ENCODE measurements at regions not wholly inside any gene's neighbourhood (a gene's known extent, or its start where the extent isn't known, plus 50 kb on each side); places are given as distances from the start of the nearest gene placed in this dataset.
"Not testable (repeated sequence)": the region's sequence is repeated elsewhere in the genome, so short reads cannot be mapped to it uniquely, and the experiment has no call there.

DNA sequence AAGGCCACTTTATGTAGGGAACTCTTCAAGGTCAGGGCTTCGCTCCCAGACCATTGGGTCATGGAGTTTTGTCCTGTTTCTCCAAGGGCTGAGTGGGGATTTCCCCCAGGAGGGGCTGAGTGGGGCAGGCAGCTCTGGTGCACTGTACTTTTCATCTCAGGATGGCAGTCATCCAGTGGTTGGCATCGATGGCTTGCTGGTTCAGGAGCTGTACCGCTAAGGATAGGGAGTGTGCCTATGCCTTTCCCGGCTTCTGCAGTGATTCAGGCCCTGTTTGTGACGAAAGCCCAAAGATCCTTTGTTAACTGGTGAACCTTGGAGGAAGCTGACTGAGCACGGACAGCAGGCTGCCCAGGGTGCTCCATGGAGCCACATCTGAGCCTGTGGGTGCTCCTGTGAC lies 100.1 kb upstream of the GADD45A start:
- no peak for DNase-seq (ENCODE audit: low spot score)

DNA sequence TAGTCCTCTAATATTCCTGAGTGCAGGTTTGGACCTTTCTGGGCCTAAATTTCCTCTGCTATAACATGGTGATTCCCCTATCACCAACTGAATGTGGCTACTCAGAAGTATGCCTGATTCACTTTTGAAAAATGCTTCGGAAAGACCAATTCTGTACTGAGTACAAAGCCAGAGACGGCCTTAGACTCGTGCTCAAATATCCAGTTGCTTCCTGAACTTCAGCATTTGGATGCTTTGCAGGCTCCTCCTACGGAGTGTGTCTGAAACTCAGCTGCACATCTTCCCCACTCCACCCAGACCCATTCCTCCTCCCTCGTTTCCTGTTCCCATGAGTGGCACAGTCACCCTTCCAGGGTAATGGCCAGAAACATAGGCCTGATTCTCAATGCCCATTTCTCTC lies 98.4 kb upstream of the GADD45A start:
- no peak for DNase-seq (ENCODE audit: low spot score)

DNA sequence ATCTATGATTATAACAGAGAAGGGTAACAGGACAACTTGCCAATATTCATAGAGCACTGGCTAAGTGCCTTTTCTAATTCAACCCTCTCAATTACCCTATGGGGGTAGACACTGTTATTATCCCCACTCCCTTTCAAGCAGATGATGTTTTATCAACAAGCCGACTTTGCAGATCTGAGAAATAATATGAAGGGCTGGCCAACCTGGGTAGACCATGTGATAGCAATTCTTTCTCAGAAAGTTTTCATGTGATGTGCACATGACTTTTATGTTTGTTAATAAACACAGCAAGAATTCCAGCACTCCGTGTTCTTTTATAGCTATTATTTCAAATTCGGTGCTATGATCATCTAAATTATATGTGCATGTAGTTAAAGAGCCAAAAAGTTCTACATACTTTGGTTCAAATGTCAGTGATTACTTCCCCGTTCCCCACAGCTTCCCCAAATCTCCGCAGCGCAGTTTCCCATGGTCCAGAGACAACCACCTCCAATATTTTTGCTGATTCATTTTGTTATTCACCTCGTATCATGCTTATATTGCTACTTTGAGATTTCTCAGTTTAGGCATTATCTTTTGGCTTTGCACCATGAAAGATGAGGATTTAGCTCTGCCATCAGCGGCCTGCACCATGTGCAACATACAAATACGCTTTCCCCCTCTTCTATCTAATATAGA lies 96.7 kb upstream of the GADD45A start:
- no peak for DNase-seq (ENCODE audit: low spot score)

GRCh38 chr1:67589519-67590233 lies 95.3 kb upstream of the GADD45A start:
- DNase-seq (ENCODE audit: low spot score): no peak

DNA sequence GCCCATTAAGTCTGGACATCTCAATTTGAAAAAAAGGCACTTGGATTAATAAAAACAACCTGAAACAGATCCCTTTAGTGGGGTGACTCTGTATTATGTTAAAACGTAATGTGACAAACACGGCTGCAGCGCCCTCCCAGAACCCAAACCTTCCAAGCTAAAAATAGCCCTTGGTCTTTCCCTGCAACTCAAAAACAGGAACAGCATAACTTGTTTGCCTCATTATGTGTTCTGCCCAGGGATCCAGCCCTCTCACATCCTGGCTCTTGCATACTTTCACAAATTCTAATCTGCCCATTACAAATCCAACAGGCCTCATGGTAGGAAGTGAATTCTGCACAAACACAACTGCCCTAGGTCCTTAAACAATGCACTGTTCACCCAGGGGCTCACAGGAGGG lies 94.7 kb upstream of the GADD45A start:
- no peak for DNase-seq (ENCODE audit: low spot score)

DNA sequence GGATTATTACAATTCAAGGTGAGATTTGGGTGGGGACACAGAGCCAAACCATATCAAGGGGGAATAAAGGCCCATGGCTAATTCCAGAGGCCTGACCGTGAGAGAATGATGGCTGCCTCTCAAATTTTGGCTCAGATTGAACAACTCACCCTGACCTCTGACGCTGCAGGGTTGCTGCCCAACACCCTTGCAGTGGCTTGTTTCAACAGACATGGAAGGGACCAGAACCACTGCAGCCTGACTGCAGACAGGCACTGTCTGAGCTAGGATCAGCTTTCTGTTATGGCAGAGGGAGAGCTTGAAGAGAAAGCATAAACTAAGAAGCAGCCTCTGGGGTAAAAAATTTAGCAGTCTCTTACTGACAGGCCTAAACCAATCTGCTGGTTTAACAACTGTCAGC lies 90.2 kb upstream of the GADD45A start:
- no peak for DNase-seq (ENCODE audit: low spot score)

- DNase-seq (ENCODE audit: low spot score): no peak
Observed at GRCh38 chr1:67596674-67597073, 88.3 kb upstream of the GADD45A start.

GRCh38 chr1:67597336-67597735 lies 87.7 kb upstream of the GADD45A start:
- DNase-seq (ENCODE audit: low spot score): no peak

- no peak for DNase-seq (ENCODE audit: low spot score)
Observed at GRCh38 chr1:67599085-67599484, 85.9 kb upstream of the GADD45A start.

DNA sequence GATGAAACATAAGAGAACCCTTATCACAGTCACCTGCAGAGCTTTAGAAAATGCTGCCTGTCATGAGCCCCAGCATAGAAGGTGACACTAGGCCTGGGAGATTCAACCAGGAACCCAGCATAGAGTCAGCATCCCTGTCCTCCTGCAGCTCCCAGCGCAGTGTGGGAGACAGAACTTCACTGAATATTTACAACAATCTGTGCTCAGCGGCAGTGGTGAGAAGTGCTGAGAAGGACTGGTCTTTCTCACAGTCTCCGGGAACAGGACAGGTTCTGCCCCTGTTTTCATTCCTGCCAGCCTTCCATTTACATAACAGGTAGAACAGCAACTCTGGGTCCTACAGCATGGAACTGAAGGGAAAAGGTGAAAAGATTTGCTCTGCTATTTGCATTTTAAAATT lies 83.5 kb upstream of the GADD45A start:
- DNase-seq (ENCODE audit: low spot score): no peak

GRCh38 chr1:67601955-67602354 lies 83.0 kb upstream of the GADD45A start:
- no peak for DNase-seq (ENCODE audit: low spot score)

DNA sequence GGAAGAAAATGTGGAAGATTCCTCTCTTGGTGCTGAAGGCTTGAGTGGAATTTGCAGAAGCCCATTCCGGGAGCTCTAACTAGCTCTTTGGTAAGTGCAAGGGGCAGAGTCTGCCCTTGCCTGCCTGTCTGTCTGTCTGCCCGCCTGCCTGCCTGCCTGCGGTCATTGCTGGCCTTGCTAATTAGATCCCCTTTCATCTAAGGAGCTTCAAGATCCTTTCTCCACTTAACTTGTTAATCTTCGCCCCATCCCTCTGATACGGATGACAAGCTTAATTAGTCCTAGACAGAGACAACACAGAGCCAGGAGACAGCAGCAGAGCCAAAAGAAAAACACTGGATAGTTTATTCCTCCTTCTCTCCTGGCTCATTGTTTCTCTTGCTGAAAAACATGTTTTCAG lies 80.2 kb upstream of the GADD45A start:
- no peak for DNase-seq (ENCODE audit: low spot score)

DNA sequence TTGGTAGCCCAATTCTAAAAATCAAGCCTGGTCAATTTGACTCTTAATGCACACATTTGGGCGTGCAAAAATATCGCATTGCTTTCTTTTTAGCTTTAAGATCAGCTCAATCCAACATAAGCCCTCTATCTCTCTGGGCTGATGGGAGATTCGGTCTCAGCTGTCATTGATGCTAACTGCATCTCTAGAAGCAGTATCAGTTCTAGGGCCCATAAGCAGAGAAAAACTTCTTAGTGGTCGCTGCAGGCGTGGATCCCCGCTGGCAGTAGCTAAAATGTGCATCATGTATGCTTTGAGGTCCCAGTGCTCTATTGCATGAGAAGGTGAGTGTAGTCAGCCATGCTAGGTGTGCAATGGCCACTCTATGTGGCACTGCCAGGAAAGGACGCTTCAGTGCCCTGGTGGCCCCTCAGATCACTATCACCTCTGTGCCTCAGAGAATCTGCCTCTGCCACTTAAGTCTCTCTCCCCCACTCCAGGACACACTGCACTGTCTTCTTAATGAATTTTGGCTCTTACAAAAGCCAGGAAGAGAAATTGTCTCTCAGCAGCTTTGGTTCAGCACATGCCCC lies 79.7 kb upstream of the GADD45A start:
- no peak for DNase-seq (ENCODE audit: low spot score)

- no peak for DNase-seq (ENCODE audit: low spot score)
Observed at GRCh38 chr1:67607286-67607685, 77.7 kb upstream of the GADD45A start.

DNA sequence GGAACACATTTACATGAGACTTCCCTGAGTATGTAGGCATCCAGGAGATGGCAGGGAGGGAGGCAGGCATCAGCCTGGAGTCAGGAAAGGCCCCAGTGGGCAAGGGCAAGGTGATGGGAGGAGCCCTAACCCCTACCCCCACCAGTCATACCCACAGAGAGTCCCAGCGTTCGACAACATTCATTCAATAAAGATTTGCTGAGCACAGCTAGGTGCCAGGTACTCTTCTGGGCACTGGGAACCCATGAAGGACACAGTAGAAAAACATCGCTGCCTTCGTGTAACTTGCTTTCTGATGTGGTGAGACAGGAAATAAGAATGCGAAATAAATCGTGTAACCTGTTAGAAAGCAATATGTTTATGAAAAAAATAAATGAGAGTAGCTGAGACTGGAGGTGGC lies 77.3 kb upstream of the GADD45A start:
- no peak for DNase-seq (ENCODE audit: low spot score)

- no peak for DNase-seq (ENCODE audit: low spot score)
Observed at GRCh38 chr1:67608661-67609576, 76.1 kb upstream of the GADD45A start.

GRCh38 chr1:67609577-67610341 lies 75.2 kb upstream of the GADD45A start:
- no peak for DNase-seq (ENCODE audit: low spot score)

GRCh38 chr1:67610450-67610849 lies 74.6 kb upstream of the GADD45A start:
- no peak for DNase-seq (ENCODE audit: low spot score)

DNA sequence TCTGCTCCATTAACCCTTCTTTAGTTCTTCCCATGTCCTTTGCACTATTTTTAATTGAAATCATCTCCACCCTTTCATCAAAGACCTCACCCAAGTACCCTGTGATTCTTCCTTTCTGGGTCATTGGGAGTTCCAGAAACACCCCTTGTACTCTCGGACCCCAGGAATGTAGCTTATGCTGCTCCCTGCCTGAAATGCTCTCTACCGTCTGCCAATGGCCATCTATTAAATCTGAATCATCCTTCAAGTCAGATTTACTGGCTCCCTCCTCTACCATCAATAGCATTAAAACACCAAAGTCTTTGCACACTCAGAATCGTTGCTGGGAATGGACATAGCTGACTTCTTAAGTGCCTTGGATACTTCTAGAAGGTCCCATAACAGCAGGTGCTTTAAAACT lies 73.2 kb upstream of the GADD45A start:
- no peak for DNase-seq (ENCODE audit: low spot score)

GRCh38 chr1:67612788-67613241 lies 72.2 kb upstream of the GADD45A start:
- DNase-seq (ENCODE audit: low spot score): no peak

GRCh38 chr1:67613479-67613878 lies 71.5 kb upstream of the GADD45A start:
- not testable (repeated sequence) for DNase-seq (ENCODE audit: low spot score)

DNA sequence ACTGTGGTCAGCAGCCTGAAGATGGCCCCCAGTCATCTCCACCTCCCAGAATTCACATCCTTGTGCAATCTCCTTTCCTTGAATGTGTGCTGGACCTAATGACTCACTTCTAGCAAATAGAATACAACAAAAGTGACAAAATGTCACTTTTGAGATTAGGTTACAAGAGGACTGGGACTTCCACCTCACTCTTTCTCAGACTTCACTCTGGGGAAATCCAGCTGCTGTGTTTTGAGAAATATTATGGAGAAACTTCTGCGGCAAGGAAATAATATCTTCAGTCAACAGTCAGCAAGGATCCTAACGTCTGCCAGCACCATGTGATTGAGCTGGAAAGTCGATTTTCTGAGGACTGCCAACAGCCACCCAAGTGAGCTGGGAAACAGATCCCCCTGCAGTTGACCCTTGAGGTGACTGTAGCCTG lies 70.5 kb upstream of the GADD45A start:
- no peak for DNase-seq (ENCODE audit: low spot score)
